ENCODE measurements at regions not wholly inside any gene's neighbourhood (a gene's known extent, or its start where the extent isn't known, plus 50 kb on each side); places are given as distances from the start of the nearest gene placed in this dataset.

DNA sequence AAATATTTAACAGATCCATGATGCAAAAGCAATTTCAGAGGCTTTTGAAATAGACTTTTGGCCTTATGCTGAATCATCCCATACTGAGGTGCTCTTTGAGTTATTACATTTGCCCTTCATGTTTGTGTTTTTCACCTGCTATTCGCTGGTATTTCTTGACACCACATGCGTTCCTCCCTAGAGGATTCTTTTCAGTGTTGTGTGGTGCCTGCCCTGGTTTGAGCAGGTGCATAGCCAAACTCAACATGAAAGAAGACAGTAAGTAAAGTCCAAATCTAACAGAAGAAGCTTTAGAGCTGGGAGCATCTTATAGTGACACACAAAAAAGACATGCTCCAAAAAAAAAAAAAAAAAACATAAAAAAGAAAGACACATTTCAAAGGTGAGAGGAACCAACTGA lies 796.3 kb downstream of the SEMA5A start:
- FAIRE-seq = no peak
- dilution Hi-C loops (cut with MboI; ENCODE audit: extremely low pct_ligation_motif_present, low sequenced_read_pairs) (no loop called here), intact Hi-C loops (cut with micrococcal nuclease) (no loop called here)
- Histone ChIP-seq H2AFZ (ENCODE audit: low read depth, low read length) (no peak overlapping the region), H3K9me1 (replicated peaks; ENCODE audit: control insufficient read depth, extremely low read depth, insufficient read depth, low read length) (no peaks in the 10 kb centered on the region), H3K9me3 (replicated peaks; ENCODE audit: control insufficient read depth, insufficient read depth, low read length) (no peaks in the 10 kb centered on the region), H3K4me1 (ENCODE audit: control insufficient read depth, extremely low read depth, insufficient read depth, low read length) (no peaks in the 10 kb centered on the region), H3K27ac (ENCODE audit: insufficient read depth, low read depth, low read length) (no peak overlapping the region), H3K4me3 (replicated peaks in 1 of 3; ENCODE audit: insufficient read depth in 1 of 3, low read depth in 1 of 3, low read length in 3 of 3) (no peak overlapping the region), H4K20me1 (replicated peaks; ENCODE audit: control insufficient read depth, extremely low read depth, insufficient read depth, low read length) (no peaks in the 10 kb centered on the region), H3K9ac (replicated peaks; ENCODE audit: extremely low read depth, insufficient read depth, low read length) (no peak overlapping the region), H3K79me2 (ENCODE audit: control insufficient read depth, insufficient read depth, low read length) (no peaks in the 10 kb centered on the region), H3K36me3 (ENCODE audit: control insufficient read depth in 2 of 2, extremely low read depth in 1 of 2, insufficient read depth in 2 of 2, low read length in 2 of 2) (no peaks in the 10 kb centered on the region), H3K4me2 (ENCODE audit: insufficient read depth, low read length) (no peak overlapping the region), H3K27me3 (ENCODE audit: control insufficient read depth in 2 of 2, insufficient read depth in 2 of 2, low read length in 2 of 2) (no peaks in the 10 kb centered on the region)
- BruUV-seq (replicated peaks) = no TSS peak
- DNase-seq (ENCODE audit: low read depth, low spot score) = no peak
- ChIA-PET POLR2A (no interaction called here), CTCF (no interaction called here)
- TF ChIP-seq GATA2 (IDR thresholded peaks at IDR 0.05; ENCODE audit: insufficient read depth, insufficient read length, low read depth, low read length) (no peak), MYC (IDR thresholded peaks at IDR 0.05; ENCODE audit: low read depth, low read length) (no peak), EZH2 (IDR thresholded peaks at IDR 0.05; ENCODE audit: borderline replicate concordance, low read depth, low read length, severe bottlenecking) (no peak), FOS (IDR thresholded peaks at IDR 0.05; ENCODE audit: borderline replicate concordance, insufficient read depth, low read length) (no peak), POLR2A (IDR thresholded peaks at IDR 0.05; ENCODE audit: low read depth, low read length) (no peak), POLR2AphosphoS5 (IDR thresholded peaks at IDR 0.05; ENCODE audit: insufficient read depth, low read depth, low read length) (no peak), JUN (IDR thresholded peaks at IDR 0.05; ENCODE audit: borderline replicate concordance, insufficient read depth, insufficient read length, low read depth) (no peak)
- TF ChIP-seq, protein P1, sequence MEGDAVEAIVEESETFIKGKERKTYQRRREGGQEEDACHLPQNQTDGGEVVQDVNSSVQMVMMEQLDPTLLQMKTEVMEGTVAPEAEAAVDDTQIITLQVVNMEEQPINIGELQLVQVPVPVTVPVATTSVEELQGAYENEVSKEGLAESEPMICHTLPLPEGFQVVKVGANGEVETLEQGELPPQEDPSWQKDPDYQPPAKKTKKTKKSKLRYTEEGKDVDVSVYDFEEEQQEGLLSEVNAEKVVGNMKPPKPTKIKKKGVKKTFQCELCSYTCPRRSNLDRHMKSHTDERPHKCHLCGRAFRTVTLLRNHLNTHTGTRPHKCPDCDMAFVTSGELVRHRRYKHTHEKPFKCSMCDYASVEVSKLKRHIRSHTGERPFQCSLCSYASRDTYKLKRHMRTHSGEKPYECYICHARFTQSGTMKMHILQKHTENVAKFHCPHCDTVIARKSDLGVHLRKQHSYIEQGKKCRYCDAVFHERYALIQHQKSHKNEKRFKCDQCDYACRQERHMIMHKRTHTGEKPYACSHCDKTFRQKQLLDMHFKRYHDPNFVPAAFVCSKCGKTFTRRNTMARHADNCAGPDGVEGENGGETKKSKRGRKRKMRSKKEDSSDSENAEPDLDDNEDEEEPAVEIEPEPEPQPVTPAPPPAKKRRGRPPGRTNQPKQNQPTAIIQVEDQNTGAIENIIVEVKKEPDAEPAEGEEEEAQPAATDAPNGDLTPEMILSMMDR (IDR thresholded peaks at IDR 0.05; ENCODE audit: extremely low read depth in 1 of 2, insufficient read depth in 1 of 2, low read depth in 1 of 2, low read length in 2 of 2) = no peak
- TF ChIP-seq, protein P2, sequence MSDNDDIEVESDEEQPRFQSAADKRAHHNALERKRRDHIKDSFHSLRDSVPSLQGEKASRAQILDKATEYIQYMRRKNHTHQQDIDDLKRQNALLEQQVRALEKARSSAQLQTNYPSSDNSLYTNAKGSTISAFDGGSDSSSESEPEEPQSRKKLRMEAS (IDR thresholded peaks at IDR 0.05; ENCODE audit: insufficient read depth, insufficient read length) = no peak

All from endothelial cell of umbilical vein (primary cell).